ENCODE measurements at regions not wholly inside any gene's neighbourhood (a gene's known extent, or its start where the extent isn't known, plus 50 kb on each side); places are given as distances from the start of the nearest gene placed in this dataset.

DNA sequence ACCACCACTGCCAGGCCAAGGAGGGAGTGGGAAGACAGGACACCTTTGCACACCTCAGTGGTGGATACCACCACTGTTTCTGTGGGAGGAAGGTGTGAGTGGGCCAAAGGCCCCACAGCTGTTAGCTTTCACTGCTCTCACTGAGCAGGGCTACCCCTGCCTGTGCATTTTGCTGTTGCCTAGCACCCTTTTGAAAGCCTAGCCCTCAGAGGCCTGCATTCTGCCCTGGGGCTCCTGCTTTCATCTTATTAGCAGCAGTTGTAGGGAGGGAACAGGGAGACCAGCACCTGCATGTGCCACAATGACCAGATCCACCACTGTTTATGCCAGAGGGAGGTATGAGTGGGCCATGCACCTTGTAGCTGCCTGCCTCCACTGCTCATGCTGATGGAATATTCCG is 110.9 kb upstream of the C21orf91 start:
- peaks cover 2 to 3% of the 10 kb centered on the region in 2 donors for H3K4me1 Mint-ChIP-seq
- Histone ChIP-seq H3K4me3 (ENCODE audit: low read length) (no peak overlapping the region), H3K36me3 (ENCODE audit: control insufficient read depth, insufficient read depth, low read length) (no peaks in the 10 kb centered on the region), H3K27me3 (ENCODE audit: control insufficient read depth, insufficient read depth, low read length) (no peaks in the 10 kb centered on the region), H3K27ac (ENCODE audit: low read length) (no peak overlapping the region), H3K9me3 (ENCODE audit: control insufficient read depth, insufficient read depth, low read length) (no peaks in the 10 kb centered on the region), H3K4me1 (ENCODE audit: control insufficient read depth, insufficient read depth, low read length) (no peaks in the 10 kb centered on the region)
- H3K36me3 Mint-ChIP-seq = no peaks in the 10 kb centered on the region
- no peak overlapping the region for H3K27ac Mint-ChIP-seq
- intact Hi-C loops (cut with micrococcal nuclease) = no loop called here
- TF ChIP-seq, protein P1, sequence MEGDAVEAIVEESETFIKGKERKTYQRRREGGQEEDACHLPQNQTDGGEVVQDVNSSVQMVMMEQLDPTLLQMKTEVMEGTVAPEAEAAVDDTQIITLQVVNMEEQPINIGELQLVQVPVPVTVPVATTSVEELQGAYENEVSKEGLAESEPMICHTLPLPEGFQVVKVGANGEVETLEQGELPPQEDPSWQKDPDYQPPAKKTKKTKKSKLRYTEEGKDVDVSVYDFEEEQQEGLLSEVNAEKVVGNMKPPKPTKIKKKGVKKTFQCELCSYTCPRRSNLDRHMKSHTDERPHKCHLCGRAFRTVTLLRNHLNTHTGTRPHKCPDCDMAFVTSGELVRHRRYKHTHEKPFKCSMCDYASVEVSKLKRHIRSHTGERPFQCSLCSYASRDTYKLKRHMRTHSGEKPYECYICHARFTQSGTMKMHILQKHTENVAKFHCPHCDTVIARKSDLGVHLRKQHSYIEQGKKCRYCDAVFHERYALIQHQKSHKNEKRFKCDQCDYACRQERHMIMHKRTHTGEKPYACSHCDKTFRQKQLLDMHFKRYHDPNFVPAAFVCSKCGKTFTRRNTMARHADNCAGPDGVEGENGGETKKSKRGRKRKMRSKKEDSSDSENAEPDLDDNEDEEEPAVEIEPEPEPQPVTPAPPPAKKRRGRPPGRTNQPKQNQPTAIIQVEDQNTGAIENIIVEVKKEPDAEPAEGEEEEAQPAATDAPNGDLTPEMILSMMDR (IDR thresholded peaks at IDR 0.05) = no peak
- no peak for DNase-seq
- no peak overlapping the region for H3K4me3 Mint-ChIP-seq
- H3K27me3 Mint-ChIP-seq (ENCODE audit: low read depth in 2 of 2) = no peaks in the 10 kb centered on the region
- 100% methylated on average over 1 of the region's 1 CpG for WGBS (ENCODE audit: insufficient coverage)
- no peak for ATAC-seq
- H3K9me3 Mint-ChIP-seq = no peaks in the 10 kb centered on the region

DNA sequence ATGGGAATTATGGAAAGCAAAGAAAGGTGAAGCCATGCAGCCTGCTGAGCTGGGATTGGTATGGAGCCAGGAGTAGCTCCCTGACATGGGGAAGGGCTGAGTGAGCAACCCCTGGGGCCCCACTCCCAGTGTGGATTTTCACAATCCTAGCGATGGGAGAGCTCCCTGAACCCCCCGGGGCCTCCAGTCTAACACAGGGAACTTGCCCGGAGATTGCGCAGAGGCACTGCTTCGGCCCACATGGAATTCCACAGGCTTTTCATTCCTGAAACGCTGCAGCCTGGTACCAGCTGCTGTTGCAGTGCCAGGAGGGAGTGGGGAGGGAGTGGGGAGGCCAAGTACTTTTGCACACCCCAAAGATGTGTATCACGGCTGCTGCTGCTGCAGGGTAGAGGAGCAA is 110.4 kb upstream of the C21orf91 start:
- 86% methylated on average over 7 of the region's 7 CpGs for WGBS (ENCODE audit: insufficient coverage)
- TF ChIP-seq, protein P1 (IDR thresholded peaks at IDR 0.05) = no peak
- Mint-ChIP-seq H3K9me3 (no peaks in the 10 kb centered on the region), H3K27me3 (ENCODE audit: low read depth in 2 of 2) (no peaks in the 10 kb centered on the region), H3K36me3 (no peaks in the 10 kb centered on the region), H3K4me3 (no peak overlapping the region), H3K27ac (no peak overlapping the region), H3K4me1 (peaks cover 7% of the 10 kb centered on the region in 2 donors)
- DNase-seq (no peak), ATAC-seq (no peak)
- intact Hi-C loops (cut with micrococcal nuclease) = no loop called here
- H3K27ac ChIP-seq (ENCODE audit: low read length) = no peak overlapping the region
- H3K4me3 ChIP-seq (ENCODE audit: low read length) = no peak overlapping the region
- no peaks in the 10 kb centered on the region for H3K27me3 ChIP-seq (ENCODE audit: control insufficient read depth, insufficient read depth, low read length)
- H3K36me3 ChIP-seq (ENCODE audit: control insufficient read depth, insufficient read depth, low read length) = no peaks in the 10 kb centered on the region
- no peaks in the 10 kb centered on the region for H3K9me3 ChIP-seq (ENCODE audit: control insufficient read depth, insufficient read depth, low read length)
- no peaks in the 10 kb centered on the region for H3K4me1 ChIP-seq (ENCODE audit: control insufficient read depth, insufficient read depth, low read length)

GRCh38 chr21:17925899-17926298 is 106.7 kb upstream of the C21orf91 start:
- no peaks in the 10 kb centered on the region for H3K27me3 ChIP-seq (ENCODE audit: control insufficient read depth, insufficient read depth, low read length)
- Mint-ChIP-seq H3K4me3 (no peak overlapping the region), H3K4me1 (peaks cover 7% of the 10 kb centered on the region in 2 donors), H3K36me3 (no peaks in the 10 kb centered on the region), H3K9me3 (no peaks in the 10 kb centered on the region), H3K27ac (no peak overlapping the region), H3K27me3 (ENCODE audit: low read depth in 2 of 2) (peaks cover 8 to 10% of the 10 kb centered on the region in 2 donors)
- TF ChIP-seq, protein P1 (IDR thresholded peaks at IDR 0.05) = no peak
- no peak for DNase-seq
- no peaks in the 10 kb centered on the region for H3K36me3 ChIP-seq (ENCODE audit: control insufficient read depth, insufficient read depth, low read length)
- no peaks in the 10 kb centered on the region for H3K9me3 ChIP-seq (ENCODE audit: control insufficient read depth, insufficient read depth, low read length)
- intact Hi-C loops (cut with micrococcal nuclease) = loop anchor here (1.0 kb wide), 1 partner anchor 247 kb away; no protein-coding TSS in a partner anchor
- no peaks in the 10 kb centered on the region for H3K4me1 ChIP-seq (ENCODE audit: control insufficient read depth, insufficient read depth, low read length)
- no peak overlapping the region for H3K4me3 ChIP-seq (ENCODE audit: low read length)
- no CpG with 5 or more reads among the region's 1 CpG for WGBS (ENCODE audit: insufficient coverage)
- H3K27ac ChIP-seq (ENCODE audit: low read length) = no peak overlapping the region
- ATAC-seq = no peak

DNA sequence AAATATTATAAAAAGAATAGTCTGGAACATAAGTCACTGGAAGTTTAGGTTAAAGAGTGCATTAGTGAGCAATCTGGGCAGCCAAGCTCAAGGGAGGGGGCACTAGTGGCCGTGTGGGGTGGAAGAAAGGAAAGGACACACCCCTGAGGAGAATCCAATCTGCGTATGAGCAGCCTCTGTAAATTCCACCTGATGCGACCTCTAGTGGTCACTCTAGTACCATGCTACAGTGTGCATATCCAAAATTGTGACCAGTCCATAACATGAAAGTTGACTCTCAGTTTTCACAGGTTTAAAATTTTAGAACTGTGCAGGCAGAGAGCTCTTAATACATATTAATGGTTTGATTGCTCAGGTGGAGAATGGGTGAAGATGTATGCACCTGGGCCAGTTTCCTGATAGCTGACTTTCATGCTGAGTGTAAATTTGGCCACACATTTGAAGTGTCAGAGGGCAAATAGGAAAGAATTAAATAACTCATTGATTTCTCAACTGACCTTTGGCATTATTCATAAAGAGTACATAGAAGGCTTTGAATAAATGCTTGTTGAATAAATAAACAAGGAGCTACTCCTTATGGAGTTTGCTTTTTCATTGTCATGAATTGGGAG is 105.9 kb upstream of the C21orf91 start:
- Mint-ChIP-seq H3K36me3 (no peaks in the 10 kb centered on the region), H3K4me1 (peaks cover 7% of the 10 kb centered on the region in 2 donors)
- WGBS (ENCODE audit: insufficient coverage) = 2% methylated on average over 3 of the region's 3 CpGs

More for the DNA sequence above, 105.9 kb upstream of the C21orf91 start:
- Mint-ChIP-seq H3K27me3 (ENCODE audit: low read depth in 2 of 2) (peaks cover 8 to 10% of the 10 kb centered on the region in 2 donors), H3K27ac (no peak overlapping the region), H3K9me3 (no peaks in the 10 kb centered on the region), H3K4me3 (no peak overlapping the region)
- H3K27ac ChIP-seq (ENCODE audit: low read length) = no peak overlapping the region
- H3K36me3 ChIP-seq (ENCODE audit: control insufficient read depth, insufficient read depth, low read length) = no peaks in the 10 kb centered on the region
- H3K27me3 ChIP-seq (ENCODE audit: control insufficient read depth, insufficient read depth, low read length) = no peaks in the 10 kb centered on the region
- ATAC-seq (peak; percentile 89 to 98 (median 95)), DNase-seq (peak in 1 of 2 donors; percentile 79)
- no peaks in the 10 kb centered on the region for H3K9me3 ChIP-seq (ENCODE audit: control insufficient read depth, insufficient read depth, low read length)
- no peaks in the 10 kb centered on the region for H3K4me1 ChIP-seq (ENCODE audit: control insufficient read depth, insufficient read depth, low read length)
- H3K4me3 ChIP-seq (ENCODE audit: low read length) = no peak overlapping the region
- TF ChIP-seq, protein P1 (IDR thresholded peaks at IDR 0.05) = peak; percentile 80
- intact Hi-C loops (cut with micrococcal nuclease) = loop anchor here (1.0 kb wide), 1 partner anchor 246 kb away; no protein-coding TSS in a partner anchor
